GM12873 (cell line): ENCODE measurements at regions not wholly inside any gene's neighbourhood (a gene's known extent, or its start where the extent isn't known, plus 50 kb on each side); places are given as distances from the start of the nearest gene placed in this dataset.

ENCODE experiments used
- CTCF ChIP-seq: IDR thresholded peaks from 2 replicates; pipeline ENCODE4 v1.5.1; 2012; ENCODE audit warnings: low read depth, mild to moderate bottlenecking, moderate library complexity, low read length, control low read depth; ENCODE audit not compliant: insufficient read depth; ENCODE audit errors: missing control alignments

- no peak for TF ChIP-seq CTCF
Observed at GRCh38 chr9:90085633-90086032, 480.8 kb downstream of the GADD45G start.

- no peak for TF ChIP-seq CTCF
Observed at GRCh38 chr9:90086101-90086511, 481.3 kb downstream of the GADD45G start.

GRCh38 chr9:90088434-90088833, 483.6 kb downstream of the GADD45G start:
- TF ChIP-seq CTCF, result no peak

- no peak for TF ChIP-seq CTCF
Observed at GRCh38 chr9:90088856-90089255, 484.0 kb downstream of the GADD45G start.

- no peak for TF ChIP-seq CTCF
Observed at GRCh38 chr9:90090997-90091396, 486.2 kb downstream of the GADD45G start.

- no peak for TF ChIP-seq CTCF
Observed at GRCh38 chr9:90092508-90092907, 487.7 kb downstream of the GADD45G start.

GRCh38 chr9:90095682-90096081, 490.9 kb downstream of the GADD45G start:
- no peak for TF ChIP-seq CTCF
